ENCODE measurements at regions not wholly inside any gene's neighbourhood (a gene's known extent, or its start where the extent isn't known, plus 50 kb on each side); places are given as distances from the start of the nearest gene placed in this dataset.

DNA sequence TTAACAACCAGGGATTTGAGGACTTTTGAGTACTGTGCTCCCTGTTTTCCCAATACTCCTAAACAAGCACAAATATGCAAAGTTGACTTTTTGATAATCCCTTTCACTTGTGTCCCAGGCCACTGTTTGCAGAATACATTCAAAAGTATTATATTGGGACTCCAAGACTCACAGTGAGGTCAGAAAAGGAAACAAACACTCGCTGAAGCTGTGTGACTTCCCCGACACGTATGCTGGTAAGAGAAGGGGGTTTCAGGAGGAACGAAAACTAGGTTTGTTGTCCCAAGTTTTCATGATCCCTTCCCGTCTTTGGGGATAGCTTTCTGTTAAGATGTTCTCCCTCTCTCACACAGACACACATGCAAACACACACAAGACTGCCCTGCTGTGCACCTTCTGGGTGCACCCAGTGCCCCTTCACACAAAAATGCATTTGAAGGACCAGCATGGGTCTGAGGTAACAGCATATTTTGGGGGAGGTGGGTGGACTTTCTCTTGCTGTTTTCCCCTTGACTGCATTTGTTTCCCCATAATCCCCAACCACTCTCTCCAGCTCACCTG, 225.2 kb upstream of the PRICKLE2 start:
- Histone ChIP-seq H3K9ac (ENCODE audit: low read depth, low read length) (no peak overlapping the region), H3K4me1 (ENCODE audit: control insufficient read depth, insufficient read depth, low read length) (peaks cover 3% of the 10 kb centered on the region), H3K4me3 (ENCODE audit: low read depth, low read length) (no peak overlapping the region), H3K27me3 (ENCODE audit: control insufficient read depth, insufficient read depth, low read length) (peaks cover 18% of the 10 kb centered on the region), H3K36me3 (ENCODE audit: control insufficient read depth, insufficient read depth, low read length) (no peaks in the 10 kb centered on the region), H3K9me3 (ENCODE audit: control insufficient read depth, insufficient read depth, low read length) (no peaks in the 10 kb centered on the region)

DNA sequence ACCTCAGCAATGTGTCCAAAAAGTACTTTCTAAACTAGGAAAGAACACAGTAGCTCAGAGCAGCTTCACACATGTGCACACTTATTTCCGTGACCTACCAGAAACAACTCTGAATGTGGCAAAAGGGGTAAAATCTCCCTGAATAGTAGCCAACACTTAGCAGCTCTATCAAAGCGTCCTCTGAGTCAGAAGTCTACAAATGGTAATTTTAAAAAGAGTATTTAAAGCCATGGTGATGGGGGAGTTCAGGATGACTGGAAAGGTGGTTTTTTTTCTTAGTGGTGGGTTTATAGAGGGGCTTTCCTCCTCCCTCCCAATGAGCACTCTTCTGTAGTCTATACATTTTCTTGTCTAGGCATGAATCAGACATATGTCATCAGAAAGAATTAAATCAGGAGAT, 223.8 kb upstream of the PRICKLE2 start:
- no peaks in the 10 kb centered on the region for H3K9me3 ChIP-seq (ENCODE audit: control insufficient read depth, insufficient read depth, low read length)
- H3K27me3 ChIP-seq (ENCODE audit: control insufficient read depth, insufficient read depth, low read length) = peaks cover 23% of the 10 kb centered on the region
- H3K4me1 ChIP-seq (ENCODE audit: control insufficient read depth, insufficient read depth, low read length) = peaks cover 3% of the 10 kb centered on the region
- no peaks in the 10 kb centered on the region for H3K36me3 ChIP-seq (ENCODE audit: control insufficient read depth, insufficient read depth, low read length)
- no peak overlapping the region for H3K9ac ChIP-seq (ENCODE audit: low read depth, low read length)
- no peak overlapping the region for H3K4me3 ChIP-seq (ENCODE audit: low read depth, low read length)

DNA sequence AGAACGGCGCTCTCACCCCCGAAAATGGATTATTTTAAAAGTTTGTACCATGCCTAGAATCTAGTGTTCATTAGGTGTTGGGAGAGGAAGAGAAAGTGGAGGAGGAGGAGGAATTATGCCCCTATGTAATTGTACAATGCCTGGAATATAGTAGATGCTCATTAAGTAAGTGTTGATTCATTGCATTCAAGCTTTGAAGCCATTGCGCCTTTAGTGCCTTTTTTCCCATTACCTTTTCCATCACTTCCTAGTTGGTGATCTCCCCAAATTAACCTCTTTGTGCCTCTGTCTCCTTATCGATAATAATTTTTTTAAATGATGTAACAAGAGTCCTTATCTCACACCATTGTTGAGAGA, 220.7 kb upstream of the PRICKLE2 start:
- Histone ChIP-seq H3K4me3 (ENCODE audit: low read depth, low read length) (peak overlapping the region; percentile 77), H3K4me1 (ENCODE audit: control insufficient read depth, insufficient read depth, low read length) (peaks cover 23% of the 10 kb centered on the region), H3K36me3 (ENCODE audit: control insufficient read depth, insufficient read depth, low read length) (no peaks in the 10 kb centered on the region), H3K9me3 (ENCODE audit: control insufficient read depth, insufficient read depth, low read length) (no peaks in the 10 kb centered on the region), H3K9ac (ENCODE audit: low read depth, low read length) (no peak overlapping the region), H3K27me3 (ENCODE audit: control insufficient read depth, insufficient read depth, low read length) (peaks cover 27% of the 10 kb centered on the region)

DNA sequence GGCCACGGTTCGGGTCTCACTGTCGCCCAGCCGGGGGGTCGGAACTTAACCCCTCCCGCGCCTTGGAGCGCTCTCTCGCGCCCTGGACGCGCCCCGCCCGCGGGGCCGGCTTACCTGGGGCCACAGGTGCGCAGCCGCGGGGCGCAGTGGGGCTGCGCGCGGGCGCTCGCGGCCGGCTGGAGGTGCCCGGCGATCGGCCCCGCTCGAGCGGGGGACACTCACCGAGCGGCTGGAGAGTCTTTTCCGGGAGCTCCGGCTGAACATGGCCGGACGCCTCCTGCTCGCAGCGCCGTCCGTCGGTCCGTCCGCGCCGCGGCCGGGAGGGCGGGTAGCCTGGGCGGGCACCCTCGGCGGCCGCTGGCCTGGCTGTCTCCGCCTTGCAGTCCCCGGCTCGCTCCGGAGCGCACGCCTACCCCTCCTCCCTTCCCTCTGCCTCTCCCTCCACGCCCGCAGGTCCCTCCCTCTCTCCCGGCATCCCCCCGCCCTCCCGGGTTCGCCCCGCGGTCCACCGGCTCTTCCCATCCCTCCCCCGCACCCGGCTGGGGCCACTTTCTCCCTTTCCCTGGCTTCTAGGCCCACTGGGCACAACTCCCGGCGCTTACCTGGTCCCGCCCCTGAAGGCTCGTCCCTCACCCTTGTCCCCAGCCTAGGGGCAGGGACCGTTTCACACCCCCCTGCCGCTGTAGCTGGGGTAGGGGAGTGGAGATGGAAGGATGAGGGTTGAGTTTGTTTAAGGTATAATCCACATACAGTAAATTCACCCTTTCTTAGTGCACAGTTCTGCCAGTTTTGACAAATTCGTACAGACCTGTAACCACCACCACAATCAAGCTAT, 220.1 kb upstream of the PRICKLE2 start:
- H3K27me3 ChIP-seq (ENCODE audit: control insufficient read depth, insufficient read depth, low read length) = peaks cover 27% of the 10 kb centered on the region
- H3K9me3 ChIP-seq (ENCODE audit: control insufficient read depth, insufficient read depth, low read length) = no peaks in the 10 kb centered on the region
- no peak overlapping the region for H3K9ac ChIP-seq (ENCODE audit: low read depth, low read length)
- peaks cover 23% of the 10 kb centered on the region for H3K4me1 ChIP-seq (ENCODE audit: control insufficient read depth, insufficient read depth, low read length)
- H3K4me3 ChIP-seq (ENCODE audit: low read depth, low read length) = peak overlapping the region; percentile 77
- H3K36me3 ChIP-seq (ENCODE audit: control insufficient read depth, insufficient read depth, low read length) = no peaks in the 10 kb centered on the region

DNA sequence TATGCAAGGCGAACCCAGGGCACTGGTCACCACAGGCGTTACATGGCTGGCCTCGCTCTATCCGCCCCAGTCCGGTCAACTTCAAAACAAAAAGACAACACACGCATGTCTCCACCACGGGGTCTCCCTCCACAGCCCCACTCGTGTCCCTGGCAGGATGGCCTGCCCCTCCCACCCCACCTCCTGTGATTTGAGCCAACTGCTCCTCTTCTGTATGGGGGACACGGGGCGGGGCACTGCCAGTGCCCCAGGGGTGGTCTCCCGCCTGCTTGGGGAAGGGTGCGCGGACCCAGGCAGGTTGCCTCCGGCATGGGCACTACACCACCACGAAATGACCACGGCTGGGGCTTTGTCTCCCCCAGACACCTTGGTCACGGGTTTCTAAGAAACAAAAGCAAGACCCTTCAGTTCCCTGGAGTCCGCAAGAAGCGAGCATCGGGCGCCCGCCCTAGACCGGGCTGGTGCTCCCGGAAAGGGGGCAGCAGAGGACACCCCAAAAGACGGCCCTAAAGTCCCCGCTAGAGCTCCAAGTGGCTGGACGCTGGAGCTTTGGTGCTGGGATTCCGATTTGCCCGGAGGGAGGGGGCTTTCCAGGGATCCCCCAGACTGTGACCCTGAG, 219.3 kb upstream of the PRICKLE2 start:
- Histone ChIP-seq H3K9ac (ENCODE audit: low read depth, low read length) (no peak overlapping the region), H3K4me3 (ENCODE audit: low read depth, low read length) (peak overlapping the region; percentile 77), H3K27me3 (ENCODE audit: control insufficient read depth, insufficient read depth, low read length) (peaks cover 27% of the 10 kb centered on the region), H3K36me3 (ENCODE audit: control insufficient read depth, insufficient read depth, low read length) (no peaks in the 10 kb centered on the region), H3K9me3 (ENCODE audit: control insufficient read depth, insufficient read depth, low read length) (no peaks in the 10 kb centered on the region), H3K4me1 (ENCODE audit: control insufficient read depth, insufficient read depth, low read length) (peaks cover 23% of the 10 kb centered on the region)

DNA sequence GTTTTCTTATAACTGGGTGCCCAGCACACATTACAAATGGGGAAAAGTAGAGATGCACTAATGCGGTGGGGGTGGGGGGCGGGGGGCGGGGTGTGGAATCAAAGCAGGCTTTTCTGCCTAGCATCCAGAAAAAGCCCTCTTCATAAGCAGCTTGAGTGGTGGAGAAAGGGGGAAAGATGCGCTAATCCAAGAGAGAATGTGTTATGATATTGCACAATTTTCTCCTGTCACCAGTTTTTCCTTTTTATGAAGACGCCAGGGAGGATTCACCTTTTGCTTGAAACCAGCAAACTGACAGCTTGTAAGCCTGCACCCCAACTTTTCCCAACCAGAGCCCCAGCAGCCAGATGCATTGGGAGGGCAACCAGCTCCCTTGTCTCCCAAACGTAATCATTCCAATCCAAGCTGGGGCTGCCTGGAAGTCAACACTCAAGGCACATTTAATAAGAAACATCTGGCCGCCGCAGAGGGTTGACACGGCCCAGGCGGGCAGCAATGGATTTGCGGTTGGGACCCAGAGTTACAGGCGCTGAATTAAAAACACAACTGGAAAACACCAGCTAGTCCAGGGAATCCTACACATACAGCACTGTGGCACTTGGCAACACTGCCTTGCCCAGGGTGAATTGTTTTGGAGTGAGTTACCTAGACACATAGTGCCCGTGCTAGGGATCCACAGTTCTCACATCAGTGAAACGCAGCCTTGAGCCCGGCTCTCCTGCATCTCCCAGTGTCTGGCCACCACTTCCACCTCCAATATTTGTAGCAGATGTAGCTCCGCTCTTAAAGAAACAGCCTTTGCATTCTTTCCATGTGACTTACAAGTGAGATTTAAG, 218.5 kb upstream of the PRICKLE2 start:
- Histone ChIP-seq H3K36me3 (ENCODE audit: control insufficient read depth, insufficient read depth, low read length) (no peaks in the 10 kb centered on the region), H3K4me3 (ENCODE audit: low read depth, low read length) (peak overlapping the region; percentile 77), H3K27me3 (ENCODE audit: control insufficient read depth, insufficient read depth, low read length) (peaks cover 27% of the 10 kb centered on the region), H3K9ac (ENCODE audit: low read depth, low read length) (no peak overlapping the region), H3K4me1 (ENCODE audit: control insufficient read depth, insufficient read depth, low read length) (peaks cover 23% of the 10 kb centered on the region), H3K9me3 (ENCODE audit: control insufficient read depth, insufficient read depth, low read length) (no peaks in the 10 kb centered on the region)

DNA sequence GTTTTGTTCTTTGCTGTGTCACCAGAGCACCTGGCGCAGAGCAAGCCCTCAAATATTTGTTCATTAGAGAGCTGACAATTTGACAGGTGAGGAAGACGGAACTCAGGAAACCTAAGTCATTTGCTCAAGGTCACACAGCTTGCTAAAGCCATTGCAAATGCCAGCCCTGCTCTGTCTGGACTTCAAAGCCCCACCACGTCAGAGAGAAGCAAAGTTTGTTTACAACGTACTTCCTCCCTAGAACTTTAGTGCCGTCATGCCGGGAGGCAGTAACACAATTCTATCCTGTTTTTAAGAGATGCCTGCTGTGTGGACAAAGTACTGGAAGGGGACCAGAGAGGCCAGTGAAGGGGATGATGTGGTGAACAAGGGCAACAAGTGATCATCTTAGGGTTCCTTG, 216.6 kb upstream of the PRICKLE2 start:
- no peak overlapping the region for H3K9ac ChIP-seq (ENCODE audit: low read depth, low read length)
- H3K4me1 ChIP-seq (ENCODE audit: control insufficient read depth, insufficient read depth, low read length) = peaks cover 20% of the 10 kb centered on the region
- no peaks in the 10 kb centered on the region for H3K9me3 ChIP-seq (ENCODE audit: control insufficient read depth, insufficient read depth, low read length)
- no peak overlapping the region for H3K4me3 ChIP-seq (ENCODE audit: low read depth, low read length)
- H3K36me3 ChIP-seq (ENCODE audit: control insufficient read depth, insufficient read depth, low read length) = no peaks in the 10 kb centered on the region
- H3K27me3 ChIP-seq (ENCODE audit: control insufficient read depth, insufficient read depth, low read length) = peaks cover 22% of the 10 kb centered on the region

DNA sequence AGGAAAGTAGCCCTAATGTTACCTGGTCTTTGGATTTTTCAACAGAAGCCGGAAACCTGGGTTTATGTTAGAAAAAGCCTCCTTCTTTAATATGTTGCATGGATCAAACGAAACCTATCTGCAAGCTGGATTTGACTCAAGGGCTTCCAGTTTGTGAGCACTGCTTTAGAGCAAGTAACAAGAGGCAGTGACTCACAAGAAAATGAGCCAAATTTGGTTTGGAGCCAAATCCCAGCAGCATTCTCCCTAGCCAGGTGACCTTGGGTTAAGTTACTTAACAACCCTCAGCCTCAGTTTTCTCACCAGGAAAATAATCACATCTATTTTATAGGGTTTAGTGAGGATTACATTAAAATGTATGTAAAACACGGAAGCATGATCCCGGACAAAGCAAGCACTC, 215.2 kb upstream of the PRICKLE2 start:
- Histone ChIP-seq H3K4me1 (ENCODE audit: control insufficient read depth, insufficient read depth, low read length) (peaks cover 20% of the 10 kb centered on the region), H3K36me3 (ENCODE audit: control insufficient read depth, insufficient read depth, low read length) (no peaks in the 10 kb centered on the region), H3K9ac (ENCODE audit: low read depth, low read length) (no peak overlapping the region), H3K4me3 (ENCODE audit: low read depth, low read length) (no peak overlapping the region), H3K9me3 (ENCODE audit: control insufficient read depth, insufficient read depth, low read length) (no peaks in the 10 kb centered on the region), H3K27me3 (ENCODE audit: control insufficient read depth, insufficient read depth, low read length) (peaks cover 10% of the 10 kb centered on the region)

DNA sequence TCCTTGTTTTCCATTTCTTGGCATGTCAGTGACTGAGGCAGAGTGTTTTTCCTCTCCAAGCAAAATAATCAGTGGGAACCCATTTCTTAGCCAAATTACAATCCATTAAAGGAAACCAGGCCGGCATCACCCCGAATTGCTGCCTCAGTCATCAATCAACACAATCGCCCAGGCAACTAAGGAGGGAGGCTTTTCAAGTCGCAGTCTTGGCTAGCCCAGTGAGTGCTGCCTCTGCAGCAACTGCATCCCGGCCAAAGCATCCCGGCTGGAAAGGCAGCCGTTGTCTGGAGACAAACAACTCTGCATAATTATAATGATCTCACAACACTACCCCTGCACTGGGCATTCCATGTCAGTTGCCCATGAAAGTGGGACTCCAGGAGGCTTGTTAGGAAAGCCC, 213.5 kb upstream of the PRICKLE2 start:
- H3K4me3 ChIP-seq (ENCODE audit: low read depth, low read length) = no peak overlapping the region
- H3K27me3 ChIP-seq (ENCODE audit: control insufficient read depth, insufficient read depth, low read length) = peaks cover 3% of the 10 kb centered on the region
- H3K9ac ChIP-seq (ENCODE audit: low read depth, low read length) = no peak overlapping the region
- no peaks in the 10 kb centered on the region for H3K36me3 ChIP-seq (ENCODE audit: control insufficient read depth, insufficient read depth, low read length)
- H3K4me1 ChIP-seq (ENCODE audit: control insufficient read depth, insufficient read depth, low read length) = peaks cover 20% of the 10 kb centered on the region
- no peaks in the 10 kb centered on the region for H3K9me3 ChIP-seq (ENCODE audit: control insufficient read depth, insufficient read depth, low read length)

DNA sequence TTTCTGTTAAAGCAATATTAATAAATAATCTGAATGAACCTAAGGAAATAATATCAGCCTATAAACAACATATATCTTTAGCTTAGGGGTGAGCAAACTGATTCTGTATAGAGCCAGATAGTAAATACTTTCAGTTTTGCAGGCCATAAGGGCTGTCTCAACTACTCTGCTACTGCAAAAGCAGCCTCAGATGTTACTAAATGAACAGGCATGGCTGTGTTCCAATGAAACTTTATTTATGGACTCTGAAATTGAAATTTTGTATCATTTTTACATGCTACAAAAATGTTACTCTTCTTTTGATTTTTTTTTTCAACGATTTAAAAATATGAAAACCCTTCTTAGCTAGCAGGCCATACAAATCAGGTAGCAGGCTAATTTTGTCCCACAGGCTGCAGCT, 212.8 kb upstream of the PRICKLE2 start:
- Histone ChIP-seq H3K4me3 (ENCODE audit: low read depth, low read length) (no peak overlapping the region), H3K9me3 (ENCODE audit: control insufficient read depth, insufficient read depth, low read length) (no peaks in the 10 kb centered on the region)

DNA sequence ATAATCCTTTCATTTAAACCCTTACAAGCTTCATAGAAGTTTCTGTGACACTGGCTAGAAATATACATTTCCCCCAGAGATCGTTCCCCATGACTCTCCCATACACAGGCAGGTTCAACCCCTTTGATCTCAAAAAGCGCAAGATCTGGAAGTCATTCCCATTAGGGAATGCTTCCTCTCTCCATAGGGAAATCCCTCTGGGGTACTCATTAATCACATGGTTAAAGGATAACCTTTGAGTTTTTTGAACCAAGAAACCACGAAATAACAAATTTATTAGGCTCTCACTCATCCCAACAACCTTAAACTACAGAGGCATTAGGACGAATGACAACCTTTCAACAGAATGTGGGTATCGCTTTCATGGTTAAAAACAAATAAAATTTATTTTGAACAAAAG, 211.9 kb upstream of the PRICKLE2 start:
- Histone ChIP-seq H3K9me3 (ENCODE audit: control insufficient read depth, insufficient read depth, low read length) (no peaks in the 10 kb centered on the region), H3K27me3 (ENCODE audit: control insufficient read depth, insufficient read depth, low read length) (no peaks in the 10 kb centered on the region), H3K4me3 (ENCODE audit: low read depth, low read length) (no peak overlapping the region), H3K9ac (ENCODE audit: low read depth, low read length) (no peak overlapping the region), H3K36me3 (ENCODE audit: control insufficient read depth, insufficient read depth, low read length) (no peaks in the 10 kb centered on the region), H3K4me1 (ENCODE audit: control insufficient read depth, insufficient read depth, low read length) (peaks cover 7% of the 10 kb centered on the region)

More for the DNA sequence above, 212.8 kb upstream of the PRICKLE2 start:
- no peaks in the 10 kb centered on the region for H3K27me3 ChIP-seq (ENCODE audit: control insufficient read depth, insufficient read depth, low read length)
- no peak overlapping the region for H3K9ac ChIP-seq (ENCODE audit: low read depth, low read length)
- H3K36me3 ChIP-seq (ENCODE audit: control insufficient read depth, insufficient read depth, low read length) = no peaks in the 10 kb centered on the region
- peaks cover 15% of the 10 kb centered on the region for H3K4me1 ChIP-seq (ENCODE audit: control insufficient read depth, insufficient read depth, low read length)

All from iPS-15b (cell line).